ENCODE measurements at regions not wholly inside any gene's neighbourhood (a gene's known extent, or its start where the extent isn't known, plus 50 kb on each side); places are given as distances from the start of the nearest gene placed in this dataset.

- H3K4me2 ChIP-seq (replicated peaks; ENCODE audit: extremely low read depth, low read length, poor library complexity, severe bottlenecking) = no peak overlapping the region
- H3K9me3 Mint-ChIP-seq = peaks cover 0 to 1% (median 0%) of the 10 kb centered on the region in 7 donors
- TF ChIP-seq CTCF (IDR thresholded peaks at IDR 0.05) = no peak
- H3K9ac ChIP-seq (ENCODE audit: insufficient read depth, low read length, poor library complexity, severe bottlenecking) = no peak overlapping the region
- no peak overlapping the region for H3K27ac Mint-ChIP-seq
- no peaks in the 10 kb centered on the region for H3K79me2 ChIP-seq (ENCODE audit: insufficient read depth, low read length)
- no peak for DNase-seq
- no peak overlapping the region for H3K27ac ChIP-seq (ENCODE audit: low read depth in 1 of 2, low read length in 2 of 2)
- H3K9me3 ChIP-seq (replicated peaks in 1 of 2; ENCODE audit: control insufficient read depth in 1 of 2, insufficient read depth in 1 of 2, low read length in 2 of 2) = no peaks in the 10 kb centered on the region
- H3K27me3 ChIP-seq (ENCODE audit: control insufficient read depth in 2 of 2, insufficient read depth in 2 of 2, low read length in 2 of 2) = peaks cover 0 to 2% of the 10 kb centered on the region in 2 donors
- intact Hi-C loops (cut with micrococcal nuclease) = no loop called here
- H3K36me3 ChIP-seq (replicated peaks in 1 of 2; ENCODE audit: control insufficient read depth in 1 of 2, insufficient read depth in 2 of 2, low read length in 2 of 2) = no peaks in the 10 kb centered on the region
- no peak overlapping the region for H3K4me3 ChIP-seq (replicated peaks in 1 of 3; ENCODE audit: low read depth in 2 of 3, low read length in 3 of 3)
- H3K36me3 Mint-ChIP-seq = no peaks in the 10 kb centered on the region
- H3K4me3 Mint-ChIP-seq = no peak overlapping the region
- H3K27me3 Mint-ChIP-seq (ENCODE audit: low read depth in 3 of 3) = peaks cover 2 to 14% (median 13%) of the 10 kb centered on the region in 3 donors
- no peaks in the 10 kb centered on the region for H4K20me1 ChIP-seq (ENCODE audit: insufficient read depth, low read length)
- H2AFZ ChIP-seq (ENCODE audit: insufficient read depth, low read depth, low read length, poor library complexity, severe bottlenecking) = no peak overlapping the region
- WGBS (ENCODE audit: insufficient coverage) = 86% methylated on average over 3 of the region's 5 CpGs
- H3K4me1 ChIP-seq (ENCODE audit: control insufficient read depth in 1 of 2, insufficient read depth in 2 of 2, low read length in 2 of 2) = no peaks in the 10 kb centered on the region
- no peaks in the 10 kb centered on the region for H3K4me1 Mint-ChIP-seq
Observed at GRCh38 chr11:116519499-116519898, 253.3 kb downstream of the BUD13 start.

GRCh38 chr11:116518141-116518540, 254.6 kb downstream of the BUD13 start:
- H2AFZ ChIP-seq (ENCODE audit: insufficient read depth, low read depth, low read length, poor library complexity, severe bottlenecking) = no peak overlapping the region
- DNase-seq = no peak
- intact Hi-C loops (cut with micrococcal nuclease) = no loop called here
- no peak overlapping the region for H3K9ac ChIP-seq (ENCODE audit: insufficient read depth, low read length, poor library complexity, severe bottlenecking)
- Mint-ChIP-seq H3K4me1 (no peaks in the 10 kb centered on the region), H3K9me3 (peaks cover 0 to 1% (median 0%) of the 10 kb centered on the region in 7 donors), H3K36me3 (no peaks in the 10 kb centered on the region), H3K4me3 (no peak overlapping the region), H3K27ac (no peak overlapping the region), H3K27me3 (ENCODE audit: low read depth in 3 of 3) (peaks cover 2 to 17% (median 13%) of the 10 kb centered on the region in 3 donors)
- H3K4me1 ChIP-seq (ENCODE audit: control insufficient read depth in 1 of 2, insufficient read depth in 2 of 2, low read length in 2 of 2) = no peaks in the 10 kb centered on the region
- 83% methylated on average over 8 of the region's 10 CpGs for WGBS (ENCODE audit: insufficient coverage)
- no peak for TF ChIP-seq CTCF (IDR thresholded peaks at IDR 0.05)
- H3K4me2 ChIP-seq (replicated peaks; ENCODE audit: extremely low read depth, low read length, poor library complexity, severe bottlenecking) = no peak overlapping the region
- no peaks in the 10 kb centered on the region for H3K36me3 ChIP-seq (replicated peaks in 1 of 2; ENCODE audit: control insufficient read depth in 1 of 2, insufficient read depth in 2 of 2, low read length in 2 of 2)
- peaks cover 0 to 2% of the 10 kb centered on the region in 2 donors for H3K27me3 ChIP-seq (ENCODE audit: control insufficient read depth in 2 of 2, insufficient read depth in 2 of 2, low read length in 2 of 2)
- H4K20me1 ChIP-seq (ENCODE audit: insufficient read depth, low read length) = no peaks in the 10 kb centered on the region
- H3K27ac ChIP-seq (ENCODE audit: low read depth in 1 of 2, low read length in 2 of 2) = no peak overlapping the region
- H3K4me3 ChIP-seq (replicated peaks in 1 of 3; ENCODE audit: low read depth in 2 of 3, low read length in 3 of 3) = no peak overlapping the region
- no peaks in the 10 kb centered on the region for H3K9me3 ChIP-seq (replicated peaks in 1 of 2; ENCODE audit: control insufficient read depth in 1 of 2, insufficient read depth in 1 of 2, low read length in 2 of 2)
- H3K79me2 ChIP-seq (ENCODE audit: insufficient read depth, low read length) = no peaks in the 10 kb centered on the region

Measured in CD14-positive monocyte (primary cell).